CD14-positive monocyte (primary cell): ENCODE measurements at regions not wholly inside any gene's neighbourhood (a gene's known extent, or its start where the extent isn't known, plus 50 kb on each side); places are given as distances from the start of the nearest gene placed in this dataset.

Source experiments
- DNase-seq, 3 donors: peaks; one replicate each; pipeline ENCODE4 v3.0.0-alpha.2; 2011 to 2022
- H2AFZ ChIP-seq: 2 replicates; pipeline ENCODE4 v1.6.0; 2012; ENCODE audit warnings: mild to moderate bottlenecking, low read depth, low read length, inconsistent platforms; ENCODE audit not compliant: insufficient read depth, poor library complexity, severe bottlenecking
- H3K27ac ChIP-seq, 2 donors: 1 replicate in 1 of 2; 2 replicates in 1 of 2; pipeline ENCODE4 v1.5.1; 2012 to 2013; ENCODE audit warnings: low read length in 2 of 2, control low read depth in 1 of 2, inconsistent platforms in 1 of 2, low read depth in 1 of 2, mild to moderate bottlenecking in 1 of 2
- H3K27me3 ChIP-seq, 2 donors: one replicate each; pipeline versions ENCODE4 v1.6.0 to v1.6.1; 2011 to 2013; ENCODE audit warnings: low read length in 2 of 2; ENCODE audit not compliant: control insufficient read depth in 2 of 2, insufficient read depth in 2 of 2
- H3K36me3 ChIP-seq, 2 donors: replicated peaks in 1 of 2; 1 replicate in 1 of 2; 2 replicates in 1 of 2; pipeline versions ENCODE4 v1.5.1 to v1.6.1; 2012 to 2013; ENCODE audit warnings: low read length in 2 of 2, control low read depth in 1 of 2, inconsistent platforms in 1 of 2, mild to moderate bottlenecking in 1 of 2; ENCODE audit not compliant: insufficient read depth in 2 of 2, control insufficient read depth in 1 of 2
- H3K4me1 ChIP-seq, 2 donors: 1 replicate in 1 of 2; 2 replicates in 1 of 2; pipeline versions ENCODE4 v1.5.1 to v1.6.1; 2012 to 2013; ENCODE audit warnings: low read length in 2 of 2, control low read depth in 1 of 2, inconsistent platforms in 1 of 2, mild to moderate bottlenecking in 1 of 2, moderate library complexity in 1 of 2; ENCODE audit not compliant: insufficient read depth in 2 of 2, control insufficient read depth in 1 of 2
- H3K4me2 ChIP-seq: replicated peaks from 2 replicates; pipeline ENCODE3; 2012; ENCODE audit warnings: low read length, moderate library complexity, mild to moderate bottlenecking; ENCODE audit not compliant: poor library complexity, severe bottlenecking; ENCODE audit errors: extremely low read depth
- H3K4me3 ChIP-seq, 3 experiments: fragments of 200-600 bp in 1 of 3; sonication (generic) in 1 of 3; replicated peaks in 1 of 3; 1 replicate in 2 of 3; 2 replicates in 1 of 3; pipeline ENCODE4 v1.5.1; 2011 to 2013; ENCODE audit warnings: low read length in 3 of 3, mild to moderate bottlenecking in 3 of 3, control low read depth in 2 of 3, low read depth in 2 of 3, inconsistent platforms in 1 of 3, moderate library complexity in 1 of 3
- H3K79me2 ChIP-seq: 2 replicates; pipeline ENCODE4 v1.6.0; 2012; ENCODE audit warnings: mild to moderate bottlenecking, control low read depth, inconsistent platforms, low read length, moderate library complexity; ENCODE audit not compliant: insufficient read depth
- H3K9ac ChIP-seq: 2 replicates; pipeline ENCODE4 v1.6.0; 2017; ENCODE audit warnings: low read length, mild to moderate bottlenecking; ENCODE audit not compliant: insufficient read depth, poor library complexity, severe bottlenecking
- H3K9me3 ChIP-seq, 2 donors: replicated peaks in 1 of 2; 1 replicate in 1 of 2; 2 replicates in 1 of 2; pipeline versions ENCODE4 v1.5.1 to v1.6.1; 2012 to 2013; ENCODE audit warnings: low read length in 2 of 2, control low read depth in 1 of 2; ENCODE audit not compliant: control insufficient read depth in 1 of 2, insufficient read depth in 1 of 2
- H4K20me1 ChIP-seq: 2 replicates; pipeline ENCODE4 v1.6.0; 2012; ENCODE audit warnings: mild to moderate bottlenecking, low read length, control low read depth, moderate library complexity; ENCODE audit not compliant: insufficient read depth
- H3K27ac Mint-ChIP-seq, 7 donors: one replicate each; pipeline ENCODE4 v1.8.0; 2020; ENCODE audit warnings: mild to moderate bottlenecking in 7 of 7, mixed read lengths in 7 of 7, moderate library complexity in 6 of 7, inconsistent platforms in 2 of 7
- H3K27me3 Mint-ChIP-seq, 3 donors: one replicate each; pipeline ENCODE4 v1.8.0; 2021 to 2022; ENCODE audit warnings: low read depth in 3 of 3, mild to moderate bottlenecking in 3 of 3, mixed read lengths in 3 of 3, moderate library complexity in 3 of 3, inconsistent platforms in 1 of 3
- H3K36me3 Mint-ChIP-seq, 2 donors: one replicate each; pipeline ENCODE4 v1.8.0; 2020; ENCODE audit warnings: mixed read lengths in 2 of 2, inconsistent platforms in 1 of 2, mild to moderate bottlenecking in 1 of 2
- H3K4me1 Mint-ChIP-seq: one replicate; pipeline ENCODE4 v1.8.0; 2020; ENCODE audit warnings: mild to moderate bottlenecking, mixed read lengths
- H3K4me3 Mint-ChIP-seq, 2 donors: one replicate each; pipeline ENCODE4 v1.8.0; 2020; ENCODE audit warnings: mild to moderate bottlenecking in 2 of 2, mixed read lengths in 2 of 2, moderate library complexity in 1 of 2
- H3K9me3 Mint-ChIP-seq, 7 donors: one replicate each; pipeline ENCODE4 v1.8.0; 2020 to 2022; ENCODE audit warnings: mixed read lengths in 7 of 7, mild to moderate bottlenecking in 6 of 7, moderate library complexity in 6 of 7, inconsistent platforms in 2 of 7
- WGBS: methylation state at CpG from one replicate; pipeline ENCODE4 v1.1.5; 2013; ENCODE audit warnings: missing lambda C conversion rate; ENCODE audit not compliant: insufficient coverage; 5-methylcytosine and 5-hydroxymethylcytosine counted together
- intact Hi-C, 2 donors: fragments of 100-400 bp; cut with micrococcal nuclease; formaldehyde crosslinking; loops; one replicate each; pipeline versions ENCODE4 v1.15.0 to v1.15.1; 2023
- TF ChIP-seq, protein P1 (sequence below): fragments of 200-600 bp; IDR thresholded peaks from one replicate; pipeline ENCODE4 v1.8.0; 2022; ENCODE audit warnings: antibody characterized with exemption, mild to moderate bottlenecking

DNA sequence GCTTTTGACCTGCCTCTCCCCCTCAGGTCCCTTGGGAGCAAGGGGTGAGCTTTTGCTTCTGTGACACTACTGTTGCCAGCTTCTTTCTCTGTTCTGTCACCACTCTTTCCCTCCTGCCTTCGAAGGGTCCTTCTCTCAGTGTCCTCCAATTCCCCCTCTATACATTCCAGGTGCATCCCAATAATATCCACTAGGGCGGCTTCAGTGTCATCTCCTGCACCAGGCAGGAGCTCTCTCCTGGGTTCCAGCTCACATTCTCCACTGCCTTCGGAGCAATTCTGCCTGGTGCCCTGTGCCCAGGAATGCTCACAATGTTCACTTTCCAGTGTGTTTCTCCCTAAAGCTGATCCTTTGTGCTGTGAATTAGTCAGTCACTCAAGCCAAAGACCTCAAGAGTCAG, 83.9 kb upstream of the CXCL14 start:
- Histone ChIP-seq H3K9me3 (peaks cover 12 to 18% of the 10 kb centered on the region in 2 donors), H3K27me3 (no peaks in the 10 kb centered on the region), H4K20me1 (no peaks in the 10 kb centered on the region), H3K36me3 (no peaks in the 10 kb centered on the region), H3K4me2 (no peak overlapping the region), H3K4me3 (no peak overlapping the region), H3K79me2 (no peaks in the 10 kb centered on the region), H2AFZ (no peak overlapping the region), H3K4me1 (no peaks in the 10 kb centered on the region), H3K27ac (no peak overlapping the region), H3K9ac (no peak overlapping the region)
- no peak overlapping the region for H3K27ac Mint-ChIP-seq
- H3K27me3 Mint-ChIP-seq: peaks cover 1 to 5% (median 3%) of the 10 kb centered on the region in 3 donors
- TF ChIP-seq, protein P1, sequence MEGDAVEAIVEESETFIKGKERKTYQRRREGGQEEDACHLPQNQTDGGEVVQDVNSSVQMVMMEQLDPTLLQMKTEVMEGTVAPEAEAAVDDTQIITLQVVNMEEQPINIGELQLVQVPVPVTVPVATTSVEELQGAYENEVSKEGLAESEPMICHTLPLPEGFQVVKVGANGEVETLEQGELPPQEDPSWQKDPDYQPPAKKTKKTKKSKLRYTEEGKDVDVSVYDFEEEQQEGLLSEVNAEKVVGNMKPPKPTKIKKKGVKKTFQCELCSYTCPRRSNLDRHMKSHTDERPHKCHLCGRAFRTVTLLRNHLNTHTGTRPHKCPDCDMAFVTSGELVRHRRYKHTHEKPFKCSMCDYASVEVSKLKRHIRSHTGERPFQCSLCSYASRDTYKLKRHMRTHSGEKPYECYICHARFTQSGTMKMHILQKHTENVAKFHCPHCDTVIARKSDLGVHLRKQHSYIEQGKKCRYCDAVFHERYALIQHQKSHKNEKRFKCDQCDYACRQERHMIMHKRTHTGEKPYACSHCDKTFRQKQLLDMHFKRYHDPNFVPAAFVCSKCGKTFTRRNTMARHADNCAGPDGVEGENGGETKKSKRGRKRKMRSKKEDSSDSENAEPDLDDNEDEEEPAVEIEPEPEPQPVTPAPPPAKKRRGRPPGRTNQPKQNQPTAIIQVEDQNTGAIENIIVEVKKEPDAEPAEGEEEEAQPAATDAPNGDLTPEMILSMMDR: no peak
- no peaks in the 10 kb centered on the region for H3K36me3 Mint-ChIP-seq
- DNase-seq: no peak
- WGBS: 98% methylated on average over 3 of the region's 3 CpGs
- peaks cover 5% of the 10 kb centered on the region for H3K4me1 Mint-ChIP-seq
- intact Hi-C loops: no loop called here
- H3K4me3 Mint-ChIP-seq: no peak overlapping the region
- peaks cover 10 to 19% (median 17%) of the 10 kb centered on the region in 7 donors for H3K9me3 Mint-ChIP-seq

DNA sequence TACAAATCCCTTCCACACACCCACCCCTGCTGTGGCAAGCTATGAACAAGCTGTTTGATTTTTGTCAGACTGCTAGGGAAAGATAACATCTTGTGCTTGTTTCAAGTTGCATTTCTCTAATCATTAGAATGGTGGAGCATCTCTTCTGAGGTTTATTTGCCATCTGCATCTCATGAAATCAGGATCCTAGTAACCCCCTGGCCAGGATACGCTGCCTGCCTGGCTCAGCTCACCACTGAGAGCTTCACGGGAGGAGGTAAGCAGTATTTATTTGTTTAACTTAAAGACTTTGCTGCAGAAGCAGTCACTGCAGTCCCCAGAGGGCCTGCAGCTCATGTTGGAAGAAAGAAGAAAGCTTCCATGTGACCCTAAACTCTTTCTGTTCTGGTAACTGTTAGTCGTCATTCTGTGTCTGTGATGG, 83.3 kb upstream of the CXCL14 start:
- H3K4me1 ChIP-seq: no peaks in the 10 kb centered on the region
- 93% methylated on average over 2 of the region's 3 CpGs for WGBS
- H3K9ac ChIP-seq: no peak overlapping the region

More for the DNA sequence above, 83.3 kb upstream of the CXCL14 start:
- Histone ChIP-seq H3K27ac (no peak overlapping the region), H3K9me3 (peaks cover 12 to 18% of the 10 kb centered on the region in 2 donors), H3K4me2 (no peak overlapping the region), H4K20me1 (no peaks in the 10 kb centered on the region), H3K27me3 (no peaks in the 10 kb centered on the region), H3K79me2 (no peaks in the 10 kb centered on the region), H3K36me3 (no peaks in the 10 kb centered on the region), H2AFZ (no peak overlapping the region), H3K4me3 (no peak overlapping the region)
- TF ChIP-seq, protein P1: no peak
- no peak for DNase-seq
- intact Hi-C loops: no loop called here
- Mint-ChIP-seq H3K4me1 (peaks cover 5% of the 10 kb centered on the region), H3K4me3 (no peak overlapping the region), H3K36me3 (no peaks in the 10 kb centered on the region), H3K27ac (no peak overlapping the region), H3K9me3 (peaks cover 10 to 22% (median 17%) of the 10 kb centered on the region in 7 donors), H3K27me3 (peaks cover 1 to 7% (median 3%) of the 10 kb centered on the region in 3 donors)
